GM12875 (cell line): ENCODE measurements at regions not wholly inside any gene's neighbourhood (a gene's known extent, or its start where the extent isn't known, plus 50 kb on each side); places are given as distances from the start of the nearest gene placed in this dataset.
A peak's percentile ranks its signal among the peaks of the same experiment; 100 is the strongest.

Experiments
- H3K4me3 ChIP-seq: one replicate; pipeline ENCODE4 v1.5.1; 2011; ENCODE audit warnings: low read depth, low read length, control low read depth
- CTCF ChIP-seq: IDR thresholded peaks from 2 replicates; pipeline ENCODE4 v1.5.1; 2011; ENCODE audit warnings: low read depth, mild to moderate bottlenecking, control low read depth, inconsistent platforms, low read length, moderate library complexity, borderline replicate concordance; ENCODE audit not compliant: insufficient read depth

- H3K4me3 ChIP-seq = no peak overlapping the region
Measured at GRCh38 chr2:154623819-154624218, 74.7 kb upstream of the KCNJ3 start.

GRCh38 chr2:154637456-154637855 is 61.0 kb upstream of the KCNJ3 start:
- no peak overlapping the region for H3K4me3 ChIP-seq
- no peak for TF ChIP-seq CTCF

More at GRCh38 chr2:154623819-154624218, 74.7 kb upstream of the KCNJ3 start:
- peak; percentile 52; the same call in 1 of the 2 replicates for TF ChIP-seq CTCF

- no peak for TF ChIP-seq CTCF
- no peak overlapping the region for H3K4me3 ChIP-seq
Measured at GRCh38 chr2:154638783-154639182, 59.7 kb upstream of the KCNJ3 start.

GRCh38 chr2:154640000-154640399 is 58.5 kb upstream of the KCNJ3 start:
- no peak for TF ChIP-seq CTCF
- H3K4me3 ChIP-seq = no peak overlapping the region
